GM04504 (cell line): ENCODE measurements at regions not wholly inside any gene's neighbourhood (a gene's known extent, or its start where the extent isn't known, plus 50 kb on each side); places are given as distances from the start of the nearest gene placed in this dataset.

ENCODE experiments used
- DNase-seq: peaks from one replicate; pipeline ENCODE4 v3.0.0-alpha.2; 2012; ENCODE audit warnings: low read depth

- DNase-seq: no peak
These were observed 1165.2 kb upstream of the PRKX start for GRCh38 chrX:4878640-4879039.

DNA sequence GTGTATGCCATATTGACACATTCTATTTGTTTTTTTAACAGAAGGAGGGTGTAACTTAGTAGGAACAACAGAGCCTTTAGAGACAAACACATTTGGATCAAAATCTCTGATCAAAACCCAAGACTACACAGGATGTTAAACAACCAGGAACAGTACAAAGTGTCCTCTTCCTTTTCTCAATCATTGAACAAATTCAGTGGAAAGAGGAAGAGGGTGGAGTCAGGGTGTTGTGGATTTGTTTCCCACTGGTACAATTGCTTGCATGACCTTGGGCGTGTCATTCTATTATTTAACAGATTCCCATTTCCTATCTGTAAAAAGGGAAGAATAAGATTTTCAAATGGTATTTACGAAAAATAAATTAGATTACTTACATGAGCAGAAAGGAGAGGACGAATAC lies 1162.8 kb upstream of the PRKX start:
- no peak for DNase-seq

DNA sequence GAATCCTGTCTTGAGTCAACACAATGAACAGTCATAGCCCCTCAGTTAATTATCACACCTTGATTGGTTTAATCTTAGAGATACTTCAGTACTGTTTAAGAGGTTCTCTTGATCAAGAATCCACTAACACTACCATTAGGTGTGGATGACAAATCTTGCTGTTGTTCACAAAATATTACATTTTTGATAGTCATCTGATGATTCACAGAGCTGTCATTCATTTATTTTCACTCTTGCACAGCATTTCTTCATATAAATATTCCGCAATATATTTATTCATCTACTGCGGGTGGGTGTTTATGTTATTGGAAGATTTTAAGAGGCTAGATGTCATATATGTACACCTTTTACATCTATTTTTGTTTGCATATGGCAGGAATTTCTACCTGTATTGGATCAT lies 1138.1 kb upstream of the PRKX start:
- no peak for DNase-seq

- DNase-seq: no peak
These were observed 1136.9 kb upstream of the PRKX start for GRCh38 chrX:4850312-4850711.

GRCh38 chrX:4844376-4844775 lies 1130.9 kb upstream of the PRKX start:
- DNase-seq: no peak

DNA sequence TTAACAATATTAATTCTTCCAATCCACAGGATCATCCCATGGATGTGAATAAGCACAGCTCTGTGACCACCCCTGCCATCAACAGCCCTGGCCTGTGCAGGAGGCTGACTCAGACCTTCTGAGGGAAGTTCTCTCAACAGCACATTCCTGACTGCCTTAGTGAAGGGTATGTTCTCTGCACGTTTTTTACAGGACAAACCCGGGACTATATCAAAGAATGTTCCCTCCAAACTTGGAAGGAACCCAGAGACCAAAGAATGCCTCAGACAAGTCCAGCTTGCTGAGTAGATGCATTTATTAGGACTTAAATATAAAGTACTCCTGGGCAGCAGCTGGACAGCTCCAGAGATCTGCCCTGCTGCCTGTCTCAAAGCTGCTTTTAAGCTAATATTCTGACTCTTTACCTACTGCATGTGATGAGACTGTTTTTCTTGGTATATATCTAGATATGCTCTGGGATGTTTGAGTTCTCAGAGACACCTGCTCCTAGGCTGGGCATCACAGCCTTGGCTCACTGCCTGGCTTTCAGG lies 1127.8 kb upstream of the PRKX start:
- no peak for DNase-seq

- DNase-seq: no peak
These were observed 1118.1 kb upstream of the PRKX start for GRCh38 chrX:4831574-4831973.

DNA sequence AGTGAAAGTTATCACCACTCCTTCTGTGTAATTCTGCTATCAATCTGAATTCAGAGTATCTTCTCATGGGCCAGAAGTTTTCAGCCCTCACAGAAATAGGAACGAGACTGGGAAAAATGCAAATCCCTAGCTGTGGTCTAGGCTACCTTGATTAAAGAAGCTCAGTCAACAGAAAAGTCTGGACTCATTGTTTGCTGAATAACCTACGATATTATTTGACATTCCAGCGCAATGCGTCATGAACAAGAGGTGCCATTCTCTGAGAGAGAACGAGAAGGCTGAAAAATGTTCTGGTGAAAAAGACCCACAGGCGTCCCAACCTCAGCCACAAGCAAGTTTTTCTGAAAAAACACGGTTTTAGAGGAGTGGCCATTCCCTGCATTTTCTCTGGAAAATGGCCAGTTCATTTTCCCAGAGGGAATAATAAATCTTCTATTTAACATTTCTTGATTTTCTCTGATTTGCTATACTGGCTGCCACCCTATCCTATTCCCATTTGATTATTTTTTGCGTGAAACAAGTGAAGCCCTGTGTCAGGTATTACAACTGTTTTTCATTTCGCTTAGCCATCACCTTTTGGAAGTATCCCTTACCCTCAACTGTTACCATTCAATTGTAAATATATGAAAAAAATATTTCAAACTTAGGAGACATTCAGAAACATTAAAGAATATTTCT lies 1117.6 kb upstream of the PRKX start:
- DNase-seq: no peak

GRCh38 chrX:4825550-4825949 lies 1112.1 kb upstream of the PRKX start:
- DNase-seq: no peak

- DNase-seq: no peak
These were observed 1096.1 kb upstream of the PRKX start for GRCh38 chrX:4809571-4809970.

- no peak for DNase-seq
These were observed 1092.1 kb upstream of the PRKX start for GRCh38 chrX:4805502-4805901.

DNA sequence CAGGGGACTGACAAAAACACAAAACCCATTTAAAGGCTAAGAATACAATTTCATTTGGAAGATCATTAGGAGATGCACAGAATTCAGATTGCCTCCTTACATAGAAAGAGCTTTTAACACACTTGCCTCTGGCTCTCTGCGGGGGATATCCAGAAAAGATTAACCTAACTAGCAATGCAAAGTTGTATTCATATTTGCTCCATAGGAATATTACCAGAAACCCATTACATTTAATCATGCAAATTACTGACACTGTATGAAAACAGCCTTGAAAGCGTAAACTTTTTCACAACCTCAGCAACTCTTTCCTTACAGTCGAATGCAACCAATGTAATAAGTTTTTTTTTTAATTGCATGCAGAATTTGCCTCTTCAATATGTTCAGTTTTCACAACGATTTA lies 1087.3 kb upstream of the PRKX start:
- no peak for DNase-seq

- no peak for DNase-seq
These were observed 1074.5 kb upstream of the PRKX start for GRCh38 chrX:4787971-4788370.

DNA sequence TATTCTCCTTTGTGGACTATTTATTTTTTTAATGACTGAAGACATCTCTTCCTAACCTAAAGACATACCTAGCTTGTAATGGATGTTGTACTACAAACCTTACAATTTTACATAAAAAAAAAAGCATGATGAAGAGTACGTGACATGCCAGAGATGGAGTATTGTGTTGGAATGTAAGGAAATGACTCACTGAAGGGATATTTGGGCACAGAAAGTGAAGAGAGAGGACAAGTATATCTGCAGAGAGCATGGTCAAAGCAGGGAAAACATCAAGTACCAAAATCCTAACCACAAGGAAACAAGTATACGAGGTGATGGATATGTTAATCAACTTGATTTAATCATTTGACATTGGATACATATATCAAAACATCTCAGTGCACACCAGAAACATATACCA lies 1051.4 kb upstream of the PRKX start:
- no peak for DNase-seq

DNA sequence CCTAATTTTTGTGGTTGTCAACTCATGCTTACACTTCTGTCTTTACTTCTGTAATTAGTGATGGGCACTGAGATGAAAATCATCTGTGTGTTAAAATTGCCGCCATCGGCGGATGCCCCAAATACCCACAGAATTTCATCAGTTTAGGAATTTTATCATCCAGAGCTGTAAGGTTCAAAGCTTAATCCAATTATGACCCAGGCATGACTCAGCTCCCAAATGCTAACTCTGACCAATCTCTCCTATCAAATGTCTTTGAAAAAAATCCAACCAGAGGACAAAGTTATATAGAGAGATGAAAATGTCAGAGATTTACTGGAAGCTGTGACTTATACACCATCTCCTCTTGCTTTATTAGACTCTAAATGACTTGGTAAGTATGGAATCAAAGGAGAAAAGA lies 1048.7 kb upstream of the PRKX start:
- DNase-seq: no peak

- no peak for DNase-seq
These were observed 1041.6 kb upstream of the PRKX start for GRCh38 chrX:4754878-4755604.

DNA sequence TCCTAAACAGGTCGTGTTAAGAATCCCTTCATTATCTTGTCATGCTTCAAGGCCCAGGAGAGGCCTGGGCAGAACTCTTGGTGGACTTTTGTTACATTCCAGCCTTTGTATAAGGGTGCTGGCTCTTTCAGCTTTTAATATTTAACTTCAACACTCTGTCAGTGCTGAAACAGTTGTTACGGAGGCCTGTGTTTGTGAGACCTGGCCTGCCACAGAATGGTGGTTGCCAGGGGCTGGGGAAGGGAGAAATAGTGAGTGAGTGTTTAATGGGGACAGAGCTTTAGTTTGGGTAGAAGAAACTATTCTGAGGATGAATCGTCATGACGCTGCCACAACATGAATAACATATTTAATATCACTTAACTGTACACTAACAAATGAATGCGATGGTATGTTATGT lies 1027.6 kb upstream of the PRKX start:
- no peak for DNase-seq

DNA sequence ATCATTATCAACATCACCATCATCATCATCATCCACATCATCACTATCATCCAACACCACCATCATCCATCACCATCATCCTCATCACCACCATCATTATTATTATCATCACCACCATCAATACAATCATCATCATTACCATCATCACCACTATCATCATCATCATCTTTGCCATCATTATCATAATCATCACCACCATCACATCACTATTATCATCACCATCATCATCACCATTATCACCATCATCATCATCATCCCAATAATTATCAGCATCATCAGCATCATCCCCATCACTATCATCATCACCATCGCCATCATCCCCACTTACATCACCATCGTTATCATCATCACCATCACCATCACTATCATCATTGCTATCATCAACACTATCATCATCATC lies 1021.9 kb upstream of the PRKX start:
- DNase-seq: no peak

DNA sequence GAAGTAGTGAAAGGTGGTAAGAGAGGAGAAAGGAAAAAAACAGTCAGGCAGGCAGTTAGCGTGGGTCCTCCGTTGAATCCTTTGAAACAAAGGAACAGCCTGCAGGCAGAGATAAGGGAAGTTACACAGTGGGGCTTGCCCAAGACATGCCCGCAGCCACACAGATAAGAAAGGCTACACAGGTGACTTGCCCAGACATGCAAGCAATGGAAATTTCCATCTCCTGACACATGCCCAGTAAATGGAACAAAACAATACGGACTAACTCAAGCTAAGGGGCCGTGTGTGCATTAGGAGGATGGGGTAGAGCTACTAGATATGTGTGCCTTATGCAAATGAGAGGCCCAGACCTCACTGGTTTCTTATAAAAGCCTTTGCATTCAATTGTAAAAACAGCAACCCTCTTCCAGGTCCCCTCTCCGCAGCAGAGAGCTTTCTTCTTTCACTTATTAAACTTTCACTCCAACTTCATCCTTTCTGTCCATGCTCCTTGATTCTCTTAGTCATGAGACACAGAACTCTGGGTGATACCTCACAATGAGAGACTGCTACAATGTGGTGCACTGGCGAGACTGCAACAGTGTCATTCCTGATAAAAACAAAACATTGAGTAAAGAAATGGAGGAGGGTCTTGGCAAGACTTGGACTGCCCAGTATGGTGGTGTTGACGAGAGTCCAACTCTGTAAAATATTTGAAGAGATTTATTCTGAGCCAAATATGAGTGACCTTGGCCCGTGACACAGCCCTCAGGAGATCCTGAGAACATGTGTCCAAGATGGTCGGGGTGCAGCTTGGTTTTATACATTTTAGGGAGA lies 997.4 kb upstream of the PRKX start:
- DNase-seq: no peak

DNA sequence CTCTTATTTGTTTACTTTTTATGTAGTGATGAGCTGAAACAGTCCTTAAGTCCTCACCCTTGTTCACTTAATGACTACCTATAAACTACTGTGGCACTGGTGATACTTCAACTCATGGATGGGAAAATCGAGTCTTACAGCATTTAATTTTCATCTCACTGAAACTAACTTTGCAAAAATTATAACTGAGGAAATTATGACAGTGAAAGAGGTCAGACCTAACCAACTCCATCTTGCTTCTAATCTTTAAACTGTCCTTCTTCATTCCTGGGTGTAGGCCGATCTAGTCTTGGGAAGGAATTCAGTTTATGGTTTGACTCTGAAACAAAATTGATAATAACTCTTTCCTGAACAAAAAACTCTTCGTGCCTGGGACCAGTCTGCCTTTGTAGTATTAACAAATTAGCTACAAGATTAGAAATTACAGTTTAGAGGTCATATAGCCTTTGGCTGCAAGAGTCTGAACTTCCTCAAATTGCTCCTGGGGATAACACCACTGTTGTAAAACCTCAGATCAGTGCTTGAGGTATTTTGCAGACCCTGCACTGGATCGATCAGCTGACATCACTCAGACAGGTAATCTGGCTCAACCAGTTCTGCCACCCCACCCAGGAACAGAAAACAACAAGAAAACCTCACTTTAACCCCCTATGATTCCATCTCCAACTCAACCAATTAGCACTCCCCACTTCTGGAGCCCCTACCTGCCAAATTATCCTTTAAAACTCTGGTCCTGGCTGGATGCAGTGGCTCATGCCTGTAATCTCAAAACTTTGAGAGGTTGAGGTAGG lies 995.7 kb upstream of the PRKX start:
- DNase-seq: no peak

GRCh38 chrX:4706961-4707360 lies 993.5 kb upstream of the PRKX start:
- no peak for DNase-seq

- no peak for DNase-seq
These were observed 977.1 kb upstream of the PRKX start for GRCh38 chrX:4690521-4690920.
